GM18873 (cell line): ENCODE measurements at regions not wholly inside any gene's neighbourhood (a gene's known extent, or its start where the extent isn't known, plus 50 kb on each side); places are given as distances from the start of the nearest gene placed in this dataset.

Experiments
- ATAC-seq: cut with Tn5 transposase; IDR thresholded peaks from one replicate; pipeline ENCODE4 v1.9.1; 2021; ENCODE audit warnings: mild to moderate bottlenecking, moderate library complexity, moderate number of reproducible peaks; ENCODE audit not compliant: unreplicated experiment, low FRiP score

DNA sequence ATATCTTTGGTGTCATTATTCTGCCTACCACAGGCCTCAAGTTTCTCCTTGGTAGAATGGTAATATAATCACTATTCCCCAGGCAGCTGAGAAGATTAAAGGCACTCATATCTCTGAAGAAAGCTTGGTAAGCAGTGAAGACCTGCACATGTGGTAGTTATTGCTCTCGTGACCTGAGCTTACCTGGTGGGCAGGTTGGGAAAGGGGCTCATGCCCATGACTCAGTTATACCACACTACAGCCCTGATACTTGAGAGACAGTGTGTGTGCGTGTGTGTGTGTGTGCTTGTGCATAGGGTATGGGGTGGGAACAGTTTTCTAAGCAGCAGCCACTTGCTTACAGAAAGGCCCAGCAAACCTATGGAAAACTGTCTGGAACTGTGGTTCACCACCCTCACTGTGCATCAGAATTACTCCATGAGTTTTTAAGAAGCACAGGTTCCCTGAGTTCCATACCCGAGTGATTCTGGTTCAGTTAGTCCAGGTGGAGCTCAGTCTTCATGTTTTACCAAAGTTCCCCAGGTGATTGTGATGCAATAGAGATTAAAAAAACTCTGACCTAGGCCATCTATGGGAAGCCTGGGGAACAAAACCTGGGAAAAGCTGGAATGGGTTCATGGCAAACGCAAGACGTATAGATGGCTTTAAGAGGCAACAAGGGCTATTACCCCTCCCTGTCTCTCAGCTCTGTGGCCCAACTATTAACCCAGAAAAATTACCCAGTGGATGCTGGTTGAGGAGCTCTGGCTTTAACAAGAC is 79.0 kb upstream of the ZBED5 start:
- no peak for ATAC-seq

- ATAC-seq: no peak
Measured at GRCh38 chr11:10935015-10935559, 77.2 kb upstream of the ZBED5 start.

DNA sequence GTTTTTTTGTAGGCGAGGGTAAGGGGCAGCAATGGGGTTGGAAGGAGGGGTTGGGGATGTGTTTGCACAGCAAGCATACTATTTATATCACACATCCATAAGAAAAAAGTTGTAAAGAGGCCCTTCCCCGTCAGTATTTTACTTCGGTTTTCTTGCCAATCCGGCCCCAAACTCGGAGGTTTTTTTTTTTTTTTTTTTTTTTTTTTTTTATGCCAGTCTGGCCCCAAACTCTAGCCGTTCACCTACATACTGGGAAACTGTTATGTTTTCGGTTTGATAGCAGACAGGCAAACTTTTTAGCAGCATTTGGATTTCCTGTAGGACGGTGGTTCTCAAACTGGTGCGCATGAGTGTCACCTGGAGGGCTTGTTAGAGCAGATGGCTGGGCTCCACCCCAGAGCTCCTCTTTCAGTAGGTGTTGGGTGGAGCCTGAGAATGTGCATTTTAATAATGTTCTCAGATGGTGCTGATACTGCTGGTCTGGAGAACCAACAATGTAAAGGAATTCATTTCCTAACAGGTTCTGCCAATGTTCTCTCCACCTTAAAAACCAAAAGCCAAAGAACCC is 76.5 kb upstream of the ZBED5 start:
- no peak for ATAC-seq

DNA sequence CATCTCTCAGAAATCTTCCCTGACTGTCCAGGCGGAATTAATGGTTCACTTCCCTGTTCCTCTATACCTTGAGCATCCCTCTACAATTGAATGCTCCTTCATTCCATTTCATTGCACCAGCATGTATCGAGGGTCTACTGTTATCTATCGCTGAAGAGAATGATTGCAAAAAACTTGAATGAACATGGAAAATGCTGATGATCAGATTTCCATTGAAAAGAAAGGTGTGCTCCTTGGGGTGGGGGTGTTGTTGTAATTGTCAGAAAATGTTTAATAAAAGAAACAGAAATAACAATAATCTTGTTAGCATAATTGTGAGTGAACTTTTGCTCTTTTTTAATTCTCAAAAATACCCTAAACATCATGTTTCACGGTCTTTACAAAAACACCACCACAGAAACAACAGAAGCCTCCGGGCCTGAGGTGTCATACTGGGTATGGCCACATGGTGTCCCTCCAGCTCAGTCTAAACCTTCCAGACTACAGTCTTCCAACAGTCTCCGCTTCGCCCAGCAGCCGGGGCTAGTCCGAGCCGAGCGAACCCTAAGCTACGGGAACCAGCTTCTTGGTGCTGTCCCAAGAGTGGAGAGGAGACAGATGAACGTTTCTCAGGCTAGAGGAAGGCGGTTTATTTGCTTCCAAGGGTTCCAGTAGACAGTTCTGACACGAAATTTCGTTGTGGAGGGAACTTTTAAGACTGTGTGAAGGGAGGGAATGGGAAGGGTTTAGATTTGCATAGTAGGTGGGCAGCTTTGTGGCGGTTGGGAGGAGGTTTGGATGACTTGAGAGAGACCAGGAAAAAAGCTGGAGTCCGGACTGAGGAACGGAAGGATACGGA is 75.8 kb upstream of the ZBED5 start:
- peak; percentile 89 for ATAC-seq

DNA sequence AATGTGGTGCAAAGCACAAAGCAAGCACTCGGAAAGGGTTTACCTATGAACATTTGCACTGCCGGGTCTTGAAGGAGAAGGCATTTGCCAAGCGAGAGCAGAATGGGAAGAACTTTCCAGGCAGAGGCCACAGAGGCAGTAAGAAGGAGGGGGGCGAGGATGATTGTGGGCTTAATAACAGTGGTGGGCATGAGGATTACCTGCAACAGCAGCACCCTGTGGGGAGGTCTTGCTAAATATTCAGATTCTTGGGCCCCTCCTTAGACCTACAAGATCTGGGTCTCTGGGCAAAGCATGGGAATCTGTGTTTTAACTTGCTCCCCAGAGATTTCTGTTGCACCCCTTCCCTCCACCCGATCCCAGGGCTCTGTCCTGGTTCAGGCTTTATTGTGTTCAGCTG is 75.1 kb upstream of the ZBED5 start:
- ATAC-seq: no peak

DNA sequence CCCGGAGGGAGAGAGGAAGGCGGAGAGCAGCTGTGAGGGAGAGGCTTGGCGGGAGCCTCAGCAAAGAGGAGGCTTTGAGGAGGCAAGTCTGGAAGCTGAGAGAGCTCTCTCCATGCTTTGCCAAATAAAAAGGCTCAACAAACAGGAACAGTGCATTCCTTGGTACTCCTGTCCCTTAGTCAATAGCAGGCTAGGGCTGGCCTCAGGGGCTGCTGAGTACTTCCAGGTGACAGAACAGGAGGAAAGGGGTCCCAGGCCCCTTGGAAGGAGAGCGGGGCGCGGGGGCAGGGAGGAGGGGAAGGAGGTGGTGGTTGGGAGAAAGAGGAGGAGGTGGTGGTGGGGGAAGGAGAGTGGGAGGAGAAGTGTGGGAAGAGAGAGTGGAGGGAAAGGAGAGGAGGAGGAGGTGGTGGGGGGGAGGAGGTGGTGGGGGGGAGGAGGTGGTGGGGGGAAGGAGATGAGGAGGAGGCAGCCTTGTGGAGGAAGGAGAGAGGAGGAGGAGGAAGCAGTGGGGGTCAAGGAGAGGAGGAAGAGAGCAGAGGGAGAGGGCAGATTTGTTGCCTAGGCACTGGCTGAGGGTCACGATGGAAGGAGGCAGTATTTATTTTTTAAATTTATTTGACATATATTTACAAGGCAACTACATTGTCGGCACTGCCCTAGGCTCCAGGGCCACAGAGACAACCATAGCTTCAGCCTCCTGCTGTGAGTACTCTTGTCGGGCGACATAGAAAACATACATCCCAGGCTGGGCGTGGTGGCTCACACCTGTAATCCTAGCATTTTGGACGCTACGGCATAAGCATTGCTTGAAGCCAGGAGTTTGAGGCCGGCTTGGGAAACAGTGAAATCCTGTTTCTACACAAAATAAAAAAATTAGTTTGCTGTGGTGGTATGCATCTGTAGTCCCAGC is 74.2 kb upstream of the ZBED5 start:
- ATAC-seq: no peak

DNA sequence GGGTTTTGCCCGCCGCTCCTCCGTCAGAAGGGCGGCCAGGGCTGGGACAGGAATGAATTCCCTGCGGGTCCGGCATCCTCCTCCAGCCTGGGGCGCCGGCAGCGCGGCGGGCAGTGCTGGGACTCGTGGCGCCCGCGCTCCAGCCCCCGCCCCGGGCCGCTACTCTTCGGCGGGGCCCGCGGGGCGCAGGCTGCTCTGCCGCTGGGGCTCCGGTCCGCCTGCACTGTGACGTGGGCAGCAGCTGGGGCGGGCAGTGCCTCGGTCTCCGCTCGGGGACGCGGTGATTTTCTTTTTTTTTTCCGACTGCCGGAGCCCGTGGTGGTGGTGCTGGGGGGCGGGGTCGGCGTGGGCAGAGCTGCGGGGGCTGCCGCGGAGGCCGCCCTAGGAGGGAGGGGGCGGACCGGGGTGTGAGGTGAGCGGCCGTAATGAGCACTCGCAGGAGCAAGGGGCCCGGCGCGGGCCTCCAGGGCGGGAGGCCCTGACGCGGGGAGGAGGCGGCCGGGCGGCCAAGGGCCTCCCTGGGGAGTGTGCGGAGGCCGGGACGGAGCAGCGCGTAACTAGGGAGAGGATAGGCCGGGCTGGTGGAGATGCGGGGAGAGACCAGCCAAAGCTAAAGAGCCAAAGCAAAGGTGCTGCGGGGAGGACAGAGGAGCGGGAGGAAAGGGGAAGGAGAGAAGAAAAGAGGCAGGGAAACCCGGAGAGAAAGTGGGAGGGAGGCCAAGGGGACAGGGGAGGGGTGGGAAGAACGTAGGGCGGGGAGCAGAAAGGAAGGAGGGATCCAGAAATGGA is 73.3 kb upstream of the ZBED5 start:
- no peak for ATAC-seq

- no peak for ATAC-seq
Measured at GRCh38 chr11:10930224-10930971, 72.5 kb upstream of the ZBED5 start.

- ATAC-seq: no peak
Measured at GRCh38 chr11:10927538-10927937, 69.7 kb upstream of the ZBED5 start.

- ATAC-seq: no peak
Measured at GRCh38 chr11:10926801-10927211, 69.0 kb upstream of the ZBED5 start.

- no peak for ATAC-seq
Measured at GRCh38 chr11:10925149-10925926, 67.5 kb upstream of the ZBED5 start.

- ATAC-seq: no peak
Measured at GRCh38 chr11:10923882-10924281, 66.0 kb upstream of the ZBED5 start.

- ATAC-seq: no peak
Measured at GRCh38 chr11:10922892-10923291, 65.0 kb upstream of the ZBED5 start.

GRCh38 chr11:10920875-10921274 is 63.0 kb upstream of the ZBED5 start:
- no peak for ATAC-seq

- ATAC-seq: no peak
Measured at GRCh38 chr11:10920205-10920604, 62.4 kb upstream of the ZBED5 start.

DNA sequence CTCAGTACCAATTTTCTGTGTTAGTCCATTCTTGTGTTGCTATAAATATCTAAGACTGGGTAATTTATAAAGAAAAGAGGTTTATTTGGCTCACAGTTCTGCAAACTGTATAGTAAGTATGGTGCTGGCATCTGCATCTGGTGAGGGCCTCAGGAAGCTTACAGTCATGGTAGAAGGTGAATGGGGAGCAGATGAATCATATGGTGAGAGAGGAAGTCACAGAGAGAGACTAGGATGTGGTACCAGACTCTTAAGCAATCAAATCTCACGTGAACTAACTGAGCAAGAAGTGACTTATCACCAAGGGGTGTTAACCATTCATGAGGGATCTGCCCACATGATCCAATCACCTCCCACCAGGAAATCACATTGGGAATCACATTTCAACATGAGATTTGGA is 60.8 kb upstream of the ZBED5 start:
- ATAC-seq: no peak

- no peak for ATAC-seq
Measured at GRCh38 chr11:10918275-10918674, 60.4 kb upstream of the ZBED5 start.

DNA sequence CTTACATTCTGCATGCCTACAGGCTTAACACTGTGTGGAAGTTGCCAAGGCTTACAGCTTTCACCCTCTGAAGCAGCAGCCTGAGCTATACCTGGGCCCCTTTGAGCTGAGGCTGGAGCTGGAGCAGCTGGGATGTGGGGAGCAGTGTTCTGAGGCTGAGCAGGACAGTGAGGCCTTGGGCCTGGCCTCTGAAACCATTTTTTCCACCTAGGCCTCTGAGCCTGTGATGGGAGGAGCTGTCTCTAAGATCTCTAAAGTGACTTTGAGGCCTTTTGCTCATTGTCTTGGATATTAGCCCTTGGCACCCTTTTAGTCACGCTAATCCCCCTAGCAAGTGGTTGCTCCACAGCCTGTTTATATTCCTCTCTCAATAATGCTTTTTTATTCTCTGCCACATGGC is 59.9 kb upstream of the ZBED5 start:
- ATAC-seq: no peak
